Frontal cortex (tissue), 3 donors: ENCODE measurements at regions not wholly inside any gene's neighbourhood (a gene's known extent, or its start where the extent isn't known, plus 50 kb on each side); places are given as distances from the start of the nearest gene placed in this dataset.
A peak's percentile ranks its signal among the peaks of the same experiment; 100 is the strongest.

ENCODE experiments used
- DNase-seq, 2 donors: peaks; one replicate each; pipeline ENCODE4 v3.0.0; 2012; ENCODE audit warnings: low spot score in 2 of 2
- FAIRE-seq: peaks from 2 replicates; lab custom pipeline; 2012; peaks lifted over from hg19 to GRCh38; lab: Jason Lieb, UNC
- donor health status: control.
- donor health status: control.
- donor health status: control.

DNA sequence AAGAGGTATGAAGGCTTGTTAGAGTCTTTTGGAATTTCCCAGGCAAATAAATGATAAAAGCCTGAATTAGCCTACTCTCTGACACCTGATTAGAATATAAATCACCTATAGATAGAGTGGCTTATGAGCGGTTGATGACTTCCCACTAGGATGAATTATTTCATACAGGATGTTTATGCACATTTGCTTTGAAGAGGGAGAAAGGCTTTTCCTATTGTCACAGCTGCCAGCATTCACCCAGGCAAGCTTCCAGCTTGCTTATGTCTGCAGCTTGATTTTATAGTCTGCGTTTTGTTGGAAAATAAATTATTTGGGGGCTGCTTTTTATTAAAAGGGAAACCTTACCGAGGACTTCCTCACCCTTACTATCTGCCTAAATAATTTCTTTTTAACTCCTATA lies 51.3 kb upstream of the EIF2S2 start:
- FAIRE-seq (no peak), DNase-seq (no peak)

- DNase-seq (no peak), FAIRE-seq (no peak)
Observed at GRCh38 chr20:34164381-34164984, 52.4 kb upstream of the EIF2S2 start.

- no peak for FAIRE-seq
- DNase-seq, result no peak
Observed at GRCh38 chr20:34165018-34165619, 53.1 kb upstream of the EIF2S2 start.

- DNase-seq, result no peak
Observed at GRCh38 chr20:34171640-34172039, 59.6 kb upstream of the EIF2S2 start.

GRCh38 chr20:34172926-34173325 lies 60.9 kb upstream of the EIF2S2 start:
- FAIRE-seq (no peak), DNase-seq (no peak)

More at GRCh38 chr20:34171640-34172039, 59.6 kb upstream of the EIF2S2 start:
- no peak for FAIRE-seq

- no peak for FAIRE-seq
- no peak for DNase-seq
Observed at GRCh38 chr20:34175079-34175478, 63.0 kb upstream of the EIF2S2 start.

- FAIRE-seq (no peak), DNase-seq (no peak)
Observed at GRCh38 chr20:34175879-34176278, 63.8 kb upstream of the EIF2S2 start.

DNA sequence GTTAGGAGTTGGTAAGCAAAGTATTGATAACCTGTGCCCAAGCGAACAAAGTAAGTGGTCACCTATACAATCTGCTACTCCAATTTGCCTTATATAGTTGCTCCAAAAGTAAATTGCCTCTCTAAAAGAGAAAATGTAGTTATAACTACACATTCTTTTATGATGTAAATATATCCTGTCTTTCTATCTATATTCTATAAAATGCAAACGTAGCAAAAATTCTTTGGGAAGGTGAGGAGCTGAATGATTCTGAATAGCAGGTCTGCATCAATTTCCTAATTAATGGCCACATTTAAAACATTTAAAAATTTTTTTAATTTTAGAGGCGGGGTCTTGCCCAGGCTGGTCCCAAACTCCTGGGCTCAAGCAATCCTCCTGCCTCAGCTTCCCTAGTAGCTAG lies 64.2 kb upstream of the ASIP start:
- FAIRE-seq, result no peak
- DNase-seq, result no peak

DNA sequence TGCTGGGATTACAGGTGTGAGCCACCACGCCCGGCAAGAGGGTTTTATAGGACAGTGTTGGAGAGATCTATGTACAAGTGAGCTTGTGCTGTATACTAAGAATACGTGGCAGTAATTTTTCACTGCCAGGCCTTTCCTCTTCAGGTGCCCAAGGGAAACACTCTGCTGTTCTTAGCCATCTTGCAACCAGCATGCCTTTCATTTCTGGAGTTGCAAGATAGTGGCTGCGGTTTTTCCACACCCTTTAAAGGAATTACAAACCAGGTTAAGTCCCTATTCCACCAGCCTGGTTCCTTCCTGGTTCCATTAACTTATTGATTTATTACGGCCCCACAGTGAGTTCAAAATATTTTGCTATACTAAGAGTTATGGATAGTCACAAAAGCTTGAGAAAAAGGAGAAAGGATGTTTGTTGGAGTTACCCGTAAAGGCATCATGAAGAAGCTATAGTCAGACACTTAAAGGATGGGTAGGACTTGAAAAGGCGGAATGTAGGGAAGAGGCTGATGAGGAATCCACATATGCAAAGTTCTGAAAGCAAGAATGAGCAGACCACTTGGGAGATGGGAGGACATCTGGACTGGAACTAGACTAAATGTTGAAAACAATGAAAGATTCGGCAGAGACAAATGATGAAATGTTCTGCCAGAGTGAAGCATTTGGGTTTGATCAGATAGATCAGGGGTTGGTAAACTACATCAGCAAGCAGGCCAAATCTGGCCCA lies 61.4 kb upstream of the ASIP start:
- FAIRE-seq, result no peak
- no peak for DNase-seq

DNA sequence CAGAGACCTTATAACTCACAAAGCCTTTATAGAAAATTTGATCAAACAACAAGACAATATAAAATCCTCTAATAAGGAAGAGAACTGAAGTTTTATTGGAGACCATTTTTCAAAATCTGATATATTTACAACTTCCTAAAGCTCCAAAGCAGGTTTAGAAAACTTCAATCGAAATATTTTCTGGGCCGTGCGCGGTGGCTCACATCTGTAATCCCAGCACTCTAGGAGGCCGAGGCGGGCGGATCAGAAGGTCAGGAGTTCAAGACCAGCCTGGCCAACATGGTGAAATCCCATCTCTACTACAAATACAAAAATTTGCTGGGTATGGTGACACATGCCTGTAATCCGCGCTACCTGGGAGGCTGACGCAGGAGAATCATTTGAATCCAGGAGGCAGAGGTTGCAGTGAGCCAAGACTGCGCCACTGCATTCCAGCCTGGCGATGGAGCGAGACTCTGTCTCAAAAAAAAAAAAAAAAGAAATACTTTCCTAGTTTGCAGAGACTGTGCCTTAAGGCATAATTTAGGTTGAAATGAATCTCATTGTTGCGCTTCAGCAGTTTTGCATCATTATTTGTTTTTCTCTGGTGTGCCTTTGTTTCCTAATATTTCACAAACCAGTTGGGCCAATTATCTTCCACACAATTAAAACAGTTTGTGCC lies 60.6 kb upstream of the ASIP start:
- DNase-seq (no peak), FAIRE-seq (no peak)

DNA sequence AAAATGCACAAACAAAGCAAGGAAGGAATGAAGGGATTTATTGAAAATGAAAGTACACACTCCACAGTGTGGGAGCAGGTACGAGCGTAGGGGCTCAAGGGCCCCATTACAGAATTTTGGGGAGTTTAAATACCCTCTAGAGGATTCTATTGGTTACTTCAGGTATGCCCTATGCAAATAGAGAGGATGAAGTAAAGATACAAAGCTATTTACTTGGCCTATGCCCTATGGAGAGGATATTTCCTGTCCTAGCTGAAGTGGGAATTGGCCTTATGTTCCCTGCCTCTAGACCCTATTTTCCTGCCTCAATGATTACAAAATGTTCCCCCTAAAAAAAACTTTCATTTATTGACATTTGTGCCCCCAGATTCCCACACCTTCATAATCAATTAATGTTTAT lies 59.7 kb upstream of the ASIP start:
- no peak for DNase-seq
- no peak for FAIRE-seq

- no peak for FAIRE-seq
- no peak for DNase-seq
Observed at GRCh38 chr20:34185766-34186620, 55.2 kb upstream of the ASIP start.

DNA sequence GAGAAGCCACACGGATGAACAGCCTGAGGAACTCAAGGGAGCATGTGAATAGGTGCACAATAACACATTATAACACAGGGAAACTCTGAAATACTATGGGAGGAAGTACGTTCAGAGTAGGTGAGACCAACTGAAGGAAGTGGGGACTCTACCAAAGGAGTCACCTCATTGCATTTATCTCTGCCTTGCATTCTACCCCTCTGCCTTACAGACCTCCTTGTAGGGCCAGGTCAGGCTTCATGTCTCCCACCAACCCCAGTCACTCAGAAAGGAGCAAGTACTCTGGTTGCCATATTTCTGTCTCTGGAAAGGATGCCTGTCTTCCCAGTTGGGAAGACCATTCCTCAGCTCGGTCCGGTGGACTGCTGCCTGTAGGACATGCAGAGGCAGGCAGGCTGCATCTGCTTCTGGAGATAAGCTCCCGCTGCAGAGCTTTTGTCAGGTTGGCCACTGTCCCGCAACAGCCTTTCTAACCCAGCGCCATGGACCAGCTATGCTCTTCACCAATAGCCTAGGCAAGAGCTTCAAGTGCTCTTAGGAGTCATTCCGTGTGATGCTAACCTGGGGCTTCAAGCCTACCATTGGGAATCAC lies 51.6 kb upstream of the ASIP start:
- FAIRE-seq, result no peak
- DNase-seq, result no peak

- no peak for FAIRE-seq
Observed at GRCh38 chr20:34190262-34190661, 51.0 kb upstream of the ASIP start.

DNA sequence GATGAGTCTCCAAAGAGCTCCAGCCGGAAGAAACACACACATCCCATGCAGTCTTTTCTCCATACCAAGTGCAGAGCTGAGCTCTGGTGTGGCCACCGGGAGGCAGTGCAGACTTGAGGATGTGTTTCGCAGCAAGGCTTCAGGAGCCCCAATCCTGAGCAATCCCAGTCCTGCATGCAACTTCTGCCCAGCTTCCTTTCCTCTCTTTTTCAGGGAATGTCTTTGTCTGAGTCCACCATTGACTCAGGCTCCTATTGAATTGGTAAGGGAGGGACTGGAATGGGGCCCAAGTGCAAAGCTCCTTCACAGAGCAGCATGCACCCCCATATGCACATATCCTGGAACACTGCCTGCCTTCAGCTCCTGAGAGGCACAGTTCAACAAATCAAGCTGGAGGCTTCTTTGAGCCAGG lies 50.5 kb upstream of the ASIP start:
- FAIRE-seq, result no peak
- peak; percentile 50 to 78 for DNase-seq

More at GRCh38 chr20:34190262-34190661, 51.0 kb upstream of the ASIP start:
- no peak for DNase-seq
